LHCN-M2 (cell line): ENCODE measurements at regions not wholly inside any gene's neighbourhood (a gene's known extent, or its start where the extent isn't known, plus 50 kb on each side); places are given as distances from the start of the nearest gene placed in this dataset.
"Not testable (repeated sequence)": the region's sequence is repeated elsewhere in the genome, so short reads cannot be mapped to it uniquely, and the experiment has no call there.

Source experiments
- DNase-seq: peaks from one replicate; pipeline ENCODE4 v3.0.0-alpha.2; 2012; ENCODE audit warnings: low read depth

GRCh38 chr21:17738176-17738953 is 80.8 kb downstream of the C21orf91 start:
- no peak for DNase-seq

- DNase-seq = no peak
Observed at GRCh38 chr21:17736072-17736471, 83.1 kb downstream of the C21orf91 start.

DNA sequence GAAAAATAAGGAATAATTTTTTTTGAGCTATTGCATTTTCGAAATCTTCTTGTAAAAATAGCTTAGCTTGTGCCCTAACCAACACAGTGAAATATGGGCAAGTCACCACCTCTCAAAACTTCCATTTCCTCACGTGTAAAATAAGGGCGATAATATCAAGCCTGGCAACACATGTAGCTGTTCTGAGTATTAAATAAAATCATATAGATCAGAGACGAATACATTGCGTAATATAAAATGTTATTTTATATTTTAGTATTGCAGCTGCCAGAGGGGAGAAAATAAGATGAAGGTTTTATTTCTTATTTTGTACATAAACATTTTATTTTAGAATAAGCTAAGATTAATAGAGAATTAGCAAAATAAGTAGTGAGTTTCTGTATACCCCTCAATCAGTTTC is 85.9 kb downstream of the C21orf91 start:
- DNase-seq = no peak

GRCh38 chr21:17732306-17732705 is 86.8 kb downstream of the C21orf91 start:
- peak; percentile 66 for DNase-seq

GRCh38 chr21:17731554-17731953 is 87.6 kb downstream of the C21orf91 start:
- no peak for DNase-seq

DNA sequence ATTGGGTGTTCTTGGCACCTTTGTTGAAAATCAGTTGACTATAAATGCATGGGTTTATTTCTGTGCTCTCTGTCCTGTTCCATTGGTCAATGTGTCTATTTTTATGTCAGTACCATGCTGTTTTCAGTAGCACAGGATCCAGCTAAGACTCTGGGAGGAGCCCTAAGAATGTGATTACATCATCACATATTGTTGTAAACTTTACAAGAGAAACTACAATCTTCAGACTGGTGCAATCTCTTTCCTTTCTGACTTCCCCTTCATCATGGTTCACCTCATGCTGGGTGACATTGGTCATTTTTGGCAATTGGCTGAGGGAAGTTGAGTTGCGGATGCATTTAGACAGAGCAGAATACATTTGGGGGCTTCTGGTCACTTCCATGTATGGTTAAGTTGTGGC is 88.4 kb downstream of the C21orf91 start:
- DNase-seq = peak; percentile 9

DNA sequence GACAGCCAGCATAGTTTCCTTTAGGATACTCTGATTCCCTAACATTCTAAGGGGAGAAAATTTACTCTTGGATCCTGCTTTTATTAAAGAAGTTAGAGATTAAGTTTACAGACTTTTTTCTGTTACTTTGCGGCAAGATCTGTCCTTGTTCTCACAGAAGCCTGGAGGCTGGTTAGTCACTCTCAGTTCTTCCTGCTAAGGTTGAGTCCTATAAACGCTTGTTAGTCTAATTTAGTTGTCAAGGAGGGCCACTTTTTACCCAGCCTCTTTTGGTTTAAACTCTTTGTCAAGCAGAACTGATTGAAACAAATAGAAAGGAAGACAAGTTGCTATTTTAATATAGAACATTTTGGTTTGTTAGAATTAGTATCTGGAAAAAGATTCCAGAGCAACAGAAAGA is 89.7 kb downstream of the C21orf91 start:
- no peak for DNase-seq

GRCh38 chr21:17727361-17727760 is 91.8 kb downstream of the C21orf91 start:
- DNase-seq = no peak

DNA sequence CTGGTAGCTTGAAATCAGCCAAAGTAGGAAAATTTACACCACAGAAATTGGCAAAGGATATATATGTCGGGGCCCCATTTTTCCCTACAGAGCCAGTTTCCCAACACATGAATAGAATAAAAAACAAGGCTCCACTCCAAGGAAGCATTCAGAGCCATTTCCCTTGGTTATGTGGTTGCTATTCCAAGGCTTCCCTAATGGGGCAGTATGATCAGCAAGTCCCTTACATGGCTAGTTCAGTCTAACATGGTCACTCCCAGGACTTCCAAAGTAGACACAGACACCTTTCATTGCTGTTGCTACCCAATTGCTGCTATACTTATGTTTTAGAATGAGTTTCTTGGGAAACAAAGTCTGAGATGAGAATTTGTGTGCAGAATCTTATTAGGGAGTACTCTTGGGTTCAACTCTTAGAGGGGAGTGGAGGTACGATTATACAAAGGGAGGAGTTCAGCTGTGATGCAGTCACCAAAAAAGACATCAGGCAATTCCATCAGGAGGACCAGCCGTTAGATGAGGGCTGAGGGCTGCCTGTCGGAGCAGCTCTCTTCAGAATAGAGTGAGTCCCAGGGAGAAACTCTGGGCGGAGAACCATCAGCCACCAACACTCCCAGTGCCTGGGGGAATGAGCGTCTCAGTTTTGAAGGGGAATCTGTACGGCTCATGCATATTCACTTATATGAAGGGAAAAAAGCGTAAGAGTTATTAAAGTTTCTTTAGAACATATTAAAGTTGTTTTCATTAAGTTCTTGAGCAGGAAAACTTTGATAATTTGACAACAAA is 92.9 kb downstream of the C21orf91 start:
- DNase-seq = peak; percentile 12

GRCh38 chr21:17725339-17725738 is 93.8 kb downstream of the C21orf91 start:
- no peak for DNase-seq

DNA sequence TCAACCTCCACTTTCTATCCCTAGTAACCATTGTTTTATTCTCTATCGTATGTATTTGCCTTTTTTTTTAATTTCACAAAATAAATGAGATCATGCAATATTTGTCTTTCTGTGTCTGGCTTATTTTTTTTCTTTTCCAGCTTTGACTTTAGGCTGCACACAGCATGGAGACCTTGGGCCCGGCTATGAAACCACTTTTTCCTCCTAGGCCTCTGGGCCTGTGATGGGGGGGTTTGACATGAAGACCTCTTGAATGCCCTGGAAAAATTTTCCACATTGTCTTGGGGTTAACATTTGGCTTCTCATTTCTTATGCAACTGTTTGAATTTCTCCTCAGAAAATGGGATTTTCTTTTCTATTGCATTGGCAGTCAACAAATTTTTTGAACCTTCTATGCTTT is 100.2 kb upstream of the BTG3 start:
- DNase-seq = no peak

DNA sequence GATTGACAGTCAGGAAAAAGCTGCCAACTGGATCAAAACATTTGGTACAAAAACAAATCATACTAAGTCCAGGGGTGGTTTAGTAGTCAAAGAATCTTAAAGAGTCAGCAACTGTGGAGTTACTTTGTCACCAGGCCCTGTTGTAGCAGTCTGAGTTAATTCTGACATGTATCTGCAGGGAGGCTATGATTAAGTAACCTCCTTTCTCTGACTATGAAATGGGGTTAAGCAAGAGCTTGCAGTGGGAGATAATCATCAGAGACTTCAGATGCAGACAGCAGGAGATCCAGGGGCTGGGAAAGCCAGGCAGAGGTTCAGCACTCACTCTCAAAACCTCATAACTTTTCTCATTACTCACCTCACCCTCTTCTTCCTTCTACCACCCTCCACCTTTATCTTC is 99.2 kb upstream of the BTG3 start:
- no peak for DNase-seq

- DNase-seq = no peak
Observed at GRCh38 chr21:17709266-17709611, 96.5 kb upstream of the BTG3 start.

DNA sequence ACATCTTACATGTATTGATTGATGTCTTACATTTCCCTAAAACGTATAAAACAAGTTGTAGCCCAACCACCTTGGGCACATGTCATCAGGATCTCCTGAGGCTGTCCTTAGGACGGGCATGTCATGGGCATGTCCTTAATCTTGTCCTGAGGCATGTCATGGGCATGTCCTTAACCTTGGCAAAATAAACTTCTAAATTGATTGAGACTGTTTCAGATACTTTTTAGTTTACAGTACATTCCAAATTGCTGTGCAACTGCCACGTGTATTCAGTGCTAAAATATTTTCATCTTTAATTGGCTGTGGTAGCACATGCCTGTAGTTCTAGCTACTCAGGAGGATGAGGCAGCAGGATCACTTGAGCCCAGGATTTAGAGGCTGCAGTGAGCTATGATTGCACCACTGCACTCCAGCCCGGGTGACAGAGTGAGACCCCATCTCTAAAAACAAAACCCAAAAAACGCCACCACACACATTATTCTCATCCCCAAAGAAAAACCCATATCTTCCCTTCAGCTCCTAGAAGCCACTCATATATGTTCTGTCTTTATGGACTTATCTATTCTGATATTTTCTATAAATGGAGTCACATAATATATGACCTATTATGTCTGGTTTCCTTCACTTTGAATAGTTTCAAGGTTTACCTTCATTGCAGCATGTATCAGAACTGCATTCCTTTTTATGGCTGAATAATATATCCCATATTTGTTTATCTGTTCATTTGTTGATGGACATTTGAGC is 96.0 kb upstream of the BTG3 start:
- DNase-seq = peak; percentile 12

GRCh38 chr21:17699524-17700189 is 87.0 kb upstream of the BTG3 start:
- no peak for DNase-seq

DNA sequence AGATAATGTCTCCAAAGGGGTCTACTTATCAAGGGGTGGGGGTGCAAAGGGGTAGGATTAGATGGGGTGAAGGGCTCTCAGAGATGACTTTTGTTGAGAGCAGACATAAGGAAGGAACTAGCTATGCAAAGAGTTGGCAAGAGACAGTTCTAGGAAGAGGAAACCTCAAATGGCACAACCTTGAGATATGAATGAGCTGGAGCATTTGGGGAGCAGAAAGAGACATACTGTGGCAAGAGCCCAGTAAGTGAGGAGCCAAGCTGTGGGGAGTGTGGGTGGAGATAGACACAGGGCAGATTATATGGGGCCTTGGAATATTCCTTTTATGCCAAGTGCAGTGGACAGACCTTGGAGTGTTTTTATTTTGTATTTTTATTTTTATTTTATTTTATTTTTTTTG is 84.8 kb upstream of the BTG3 start:
- DNase-seq = no peak

- not testable (repeated sequence) for DNase-seq
Observed at GRCh38 chr21:17694416-17694815, 81.7 kb upstream of the BTG3 start.

DNA sequence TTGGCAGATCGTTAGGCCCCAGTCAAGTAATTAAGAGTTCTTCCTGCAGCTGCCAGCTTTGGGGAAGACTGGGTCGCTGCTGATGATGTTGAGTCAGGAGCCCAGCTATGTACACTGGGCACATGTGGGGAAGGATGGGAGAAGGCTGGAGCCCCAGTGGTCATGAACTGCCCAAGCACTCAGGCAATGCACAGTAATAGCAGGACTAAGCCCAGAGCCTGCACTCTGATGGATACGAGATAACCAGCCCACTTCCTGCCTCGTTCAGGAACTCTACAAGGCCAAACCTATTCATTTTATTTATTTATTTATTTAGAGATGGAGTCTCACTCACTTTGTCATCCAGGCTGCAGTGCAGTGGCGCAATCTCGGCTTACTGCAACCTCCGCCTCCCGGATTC is 81.1 kb upstream of the BTG3 start:
- DNase-seq = no peak

DNA sequence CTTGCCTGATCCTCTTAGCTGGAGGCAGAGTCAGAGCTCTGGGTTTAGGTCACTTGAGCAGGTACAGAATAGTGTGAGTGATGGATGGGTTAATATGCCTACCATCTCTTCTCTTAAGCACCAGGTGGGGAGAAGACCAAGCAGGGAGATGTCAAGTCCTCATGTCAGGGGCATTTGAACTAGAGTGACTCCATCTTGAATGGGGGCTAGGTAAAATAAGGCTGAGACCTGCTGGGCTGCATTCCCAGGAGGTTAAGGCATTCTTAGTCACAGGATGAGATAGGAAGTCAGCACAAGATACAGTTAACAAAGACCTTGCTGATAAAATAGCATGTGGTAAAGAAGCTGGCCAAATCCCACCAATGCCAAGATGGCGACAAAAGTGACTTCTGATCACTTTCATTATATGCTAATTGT is 77.4 kb upstream of the BTG3 start:
- no peak for DNase-seq

GRCh38 chr21:17688912-17689874 is 76.5 kb upstream of the BTG3 start:
- DNase-seq = no peak

- DNase-seq = no peak
Observed at GRCh38 chr21:17682924-17683323, 70.2 kb upstream of the BTG3 start.
